MM.1S (cell line): ENCODE measurements at regions not wholly inside any gene's neighbourhood (a gene's known extent, or its start where the extent isn't known, plus 50 kb on each side); places are given as distances from the start of the nearest gene placed in this dataset.
A peak's percentile ranks its signal among the peaks of the same experiment; 100 is the strongest.

Experiments
- DNase-seq: peaks from one replicate; pipeline ENCODE4 v3.0.0-alpha.2; 2015
- H2AFZ ChIP-seq: fragments of 300-600 bp; sonication (generic); 2 replicates; pipeline ENCODE4 v1.6.0; 2016; ENCODE audit warnings: antibody characterized with exemption, low read length
- H3F3A ChIP-seq: fragments of 300-600 bp; sonication (generic); 2 replicates; pipeline ENCODE4 v1.6.1; 2016; ENCODE audit warnings: mild to moderate bottlenecking, antibody characterized with exemption, low read length, moderate library complexity, mixed read lengths; ENCODE audit not compliant: insufficient read depth
- H3K27ac ChIP-seq: fragments of 300-600 bp; sonication (generic); 2 replicates; pipeline ENCODE4 v1.5.1; 2016; ENCODE audit warnings: mild to moderate bottlenecking, low read length
- H3K27me3 ChIP-seq: fragments of 300-600 bp; sonication (generic); replicated peaks from 2 replicates; pipeline ENCODE4 v1.6.0; 2016; ENCODE audit warnings: low read length; ENCODE audit not compliant: insufficient read depth
- H3K36me3 ChIP-seq: fragments of 300-600 bp; sonication (generic); replicated peaks from 2 replicates; pipeline ENCODE4 v1.6.1; 2016; ENCODE audit warnings: mild to moderate bottlenecking, low read length, mixed read lengths; ENCODE audit not compliant: insufficient read depth
- H3K4me1 ChIP-seq: fragments of 300-600 bp; sonication (generic); 2 replicates; pipeline ENCODE4 v1.6.1; 2016; ENCODE audit warnings: low read length, mixed read lengths
- H3K4me2 ChIP-seq: fragments of 300-600 bp; sonication (generic); 2 replicates; pipeline ENCODE4 v1.6.0; 2016; ENCODE audit warnings: low read depth, low read length
- H3K4me3 ChIP-seq: fragments of 300-600 bp; sonication (generic); 2 replicates; pipeline ENCODE4 v1.5.1; 2016; ENCODE audit warnings: low read length, mixed read lengths
- H3K79me2 ChIP-seq: fragments of 300-600 bp; sonication (generic); 2 replicates; pipeline ENCODE4 v1.6.1; 2016; ENCODE audit warnings: mixed run types, low read length, mixed read lengths
- H3K9ac ChIP-seq: fragments of 300-600 bp; sonication (generic); 2 replicates; pipeline ENCODE4 v1.6.1; 2016; ENCODE audit warnings: low read length, mixed read lengths
- H3K9me2 ChIP-seq: fragments of 300-600 bp; sonication (generic); replicated peaks from 2 replicates; pipeline ENCODE4 v1.6.1; 2016; ENCODE audit warnings: mild to moderate bottlenecking, low read length, mixed read lengths; ENCODE audit not compliant: insufficient read depth
- H3K9me3 ChIP-seq: fragments of 300-600 bp; sonication (generic); replicated peaks from 2 replicates; pipeline ENCODE4 v1.6.1; 2016; ENCODE audit warnings: mild to moderate bottlenecking, low read length, mixed read lengths; ENCODE audit not compliant: insufficient read depth
- H4K20me1 ChIP-seq: fragments of 300-600 bp; sonication (generic); 2 replicates; pipeline ENCODE4 v1.6.1; 2016; ENCODE audit warnings: mild to moderate bottlenecking, low read length, moderate library complexity, mixed read lengths; ENCODE audit not compliant: insufficient read depth
- EZH2 ChIP-seq: fragments of 300-600 bp; sonication (generic); optimal IDR thresholded peaks from 2 replicates; pipeline ENCODE3; 2017; ENCODE audit warnings: low read depth, mild to moderate bottlenecking, antibody characterized with exemption, low read length, mixed read lengths
- EZH2phosphoT487 ChIP-seq: fragments of 300-600 bp; sonication (generic); IDR thresholded peaks from 2 replicates; pipeline ENCODE4 v1.6.1; 2018; ENCODE audit warnings: antibody characterized with exemption, low read length
- TF ChIP-seq, protein P1 (sequence below): fragments of 300-600 bp; sonication (generic); IDR thresholded peaks from 2 replicates; pipeline ENCODE4 v1.5.1; 2016; ENCODE audit warnings: antibody characterized with exemption, low read length, mixed read lengths

DNA sequence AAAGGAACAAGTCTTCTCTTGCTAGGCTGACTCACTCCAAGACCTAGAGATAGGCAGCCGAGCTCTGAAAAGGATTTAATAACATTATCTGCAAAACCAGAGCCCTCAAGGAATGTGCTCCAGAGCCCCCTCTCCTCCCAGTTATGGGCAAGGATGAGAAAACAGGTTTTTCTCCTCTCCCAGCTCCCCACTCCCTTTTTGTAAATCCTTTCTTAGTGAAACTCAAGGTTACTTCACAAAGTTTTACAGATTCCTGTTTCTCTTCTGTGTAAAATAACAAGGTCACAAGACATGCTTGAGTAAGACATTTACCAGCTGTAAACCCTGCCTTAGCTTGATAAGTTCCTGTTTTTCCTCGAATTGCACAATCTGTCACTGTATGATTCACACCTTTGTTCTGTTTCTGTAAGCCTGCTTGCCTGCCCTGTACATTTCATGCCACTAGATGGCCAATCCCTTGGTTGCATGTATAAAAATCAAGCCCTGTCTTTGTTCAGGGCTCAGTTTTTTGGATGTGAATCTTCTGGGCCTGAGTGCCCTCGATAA lies 489.4 kb downstream of the KCNA4 start:
- TF ChIP-seq, protein P1, sequence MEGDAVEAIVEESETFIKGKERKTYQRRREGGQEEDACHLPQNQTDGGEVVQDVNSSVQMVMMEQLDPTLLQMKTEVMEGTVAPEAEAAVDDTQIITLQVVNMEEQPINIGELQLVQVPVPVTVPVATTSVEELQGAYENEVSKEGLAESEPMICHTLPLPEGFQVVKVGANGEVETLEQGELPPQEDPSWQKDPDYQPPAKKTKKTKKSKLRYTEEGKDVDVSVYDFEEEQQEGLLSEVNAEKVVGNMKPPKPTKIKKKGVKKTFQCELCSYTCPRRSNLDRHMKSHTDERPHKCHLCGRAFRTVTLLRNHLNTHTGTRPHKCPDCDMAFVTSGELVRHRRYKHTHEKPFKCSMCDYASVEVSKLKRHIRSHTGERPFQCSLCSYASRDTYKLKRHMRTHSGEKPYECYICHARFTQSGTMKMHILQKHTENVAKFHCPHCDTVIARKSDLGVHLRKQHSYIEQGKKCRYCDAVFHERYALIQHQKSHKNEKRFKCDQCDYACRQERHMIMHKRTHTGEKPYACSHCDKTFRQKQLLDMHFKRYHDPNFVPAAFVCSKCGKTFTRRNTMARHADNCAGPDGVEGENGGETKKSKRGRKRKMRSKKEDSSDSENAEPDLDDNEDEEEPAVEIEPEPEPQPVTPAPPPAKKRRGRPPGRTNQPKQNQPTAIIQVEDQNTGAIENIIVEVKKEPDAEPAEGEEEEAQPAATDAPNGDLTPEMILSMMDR, result peak; percentile 64
- TF ChIP-seq EZH2, result no peak
- no peak for TF ChIP-seq EZH2phosphoT487
- H4K20me1 ChIP-seq, result no peaks in the 10 kb centered on the region
- H3K36me3 ChIP-seq, result no peaks in the 10 kb centered on the region
- peak; percentile 45 for DNase-seq
- no peaks in the 10 kb centered on the region for H3K9me3 ChIP-seq
- H3K27me3 ChIP-seq, result no peaks in the 10 kb centered on the region
- H3K4me3 ChIP-seq, result no peak overlapping the region
- no peak overlapping the region for H2AFZ ChIP-seq
- H3K4me2 ChIP-seq, result no peak overlapping the region
- H3K79me2 ChIP-seq, result no peaks in the 10 kb centered on the region
- no peaks in the 10 kb centered on the region for H3K9me2 ChIP-seq
- H3K27ac ChIP-seq, result no peak overlapping the region
- no peak overlapping the region for H3K9ac ChIP-seq
- H3F3A ChIP-seq, result no peaks in the 10 kb centered on the region
- H3K4me1 ChIP-seq, result no peaks in the 10 kb centered on the region

DNA sequence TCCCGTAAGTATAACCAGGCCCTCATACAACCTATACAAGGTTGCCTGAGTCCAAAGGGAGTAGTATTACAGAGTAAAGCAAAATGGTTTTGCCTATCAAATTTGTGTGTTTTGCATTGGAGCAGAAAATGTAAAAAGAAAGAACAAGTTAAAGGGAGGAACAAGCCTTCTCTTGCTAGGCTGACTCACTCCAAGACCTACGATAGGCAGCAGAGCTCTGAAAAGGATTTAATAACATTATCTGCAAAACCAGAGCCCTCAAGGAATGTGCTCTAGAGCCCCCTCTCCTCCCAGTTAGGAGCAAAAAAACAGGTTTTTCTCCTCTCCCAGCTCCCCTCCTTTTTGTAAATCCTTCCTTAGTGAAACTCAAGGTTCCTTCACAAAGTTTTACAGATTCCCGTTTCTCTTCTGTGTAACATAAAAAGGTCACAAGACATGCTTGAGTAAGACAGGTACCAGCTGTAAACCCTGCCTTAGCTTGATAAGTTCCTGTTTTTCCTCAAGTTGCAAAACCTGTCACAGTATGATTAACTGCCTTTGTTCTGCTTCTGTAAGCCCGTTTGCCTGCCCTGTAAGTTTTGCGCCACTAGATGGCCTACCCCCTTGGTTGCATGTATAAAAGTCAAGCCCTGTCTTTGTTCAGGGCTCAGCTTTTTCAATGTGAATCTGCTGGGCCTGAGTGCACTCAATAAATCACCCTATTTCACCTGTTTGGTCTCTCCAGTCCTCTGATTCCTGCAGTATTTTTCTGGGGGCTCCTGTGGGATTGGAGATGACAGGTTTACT lies 498.2 kb downstream of the KCNA4 start:
- peak; percentile 14 for DNase-seq
- no peaks in the 10 kb centered on the region for H3K36me3 ChIP-seq
- no peak overlapping the region for H3K9ac ChIP-seq
- H3K9me3 ChIP-seq, result no peaks in the 10 kb centered on the region
- no peak overlapping the region for H2AFZ ChIP-seq
- no peak overlapping the region for H3K4me3 ChIP-seq
- no peaks in the 10 kb centered on the region for H3K9me2 ChIP-seq
- no peaks in the 10 kb centered on the region for H4K20me1 ChIP-seq
- H3K4me1 ChIP-seq, result no peaks in the 10 kb centered on the region
- no peaks in the 10 kb centered on the region for H3K79me2 ChIP-seq
- no peak overlapping the region for H3K4me2 ChIP-seq
- no peaks in the 10 kb centered on the region for H3F3A ChIP-seq
- H3K27me3 ChIP-seq, result no peaks in the 10 kb centered on the region
- no peak overlapping the region; the same call in 1 of the 2 replicates for H3K27ac ChIP-seq
- TF ChIP-seq EZH2phosphoT487, result no peak
- TF ChIP-seq, protein P1, result peak; percentile 38

DNA sequence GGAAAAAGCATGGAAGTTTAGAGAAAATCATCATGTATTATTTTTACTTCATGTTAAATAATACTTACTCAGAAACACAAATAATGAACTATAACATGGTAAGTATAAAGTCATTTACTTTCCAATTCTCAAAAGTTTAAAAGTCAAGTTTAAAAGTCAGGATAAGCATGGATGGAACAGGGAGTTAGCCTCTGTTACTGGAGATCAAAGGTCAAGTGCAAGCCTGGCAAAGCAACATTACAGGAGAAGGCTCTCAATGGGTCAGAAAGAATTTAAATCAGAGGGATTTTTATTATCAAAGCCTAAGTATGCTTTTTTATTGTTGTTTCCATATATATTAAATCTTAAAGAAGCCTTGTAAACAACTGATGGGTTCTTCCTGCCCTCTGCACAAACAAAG lies 505.4 kb downstream of the KCNA4 start:
- Histone ChIP-seq H3K27me3 (no peaks in the 10 kb centered on the region), H3K4me2 (no peak overlapping the region), H3K79me2 (no peaks in the 10 kb centered on the region), H3K27ac (no peak overlapping the region), H3K4me1 (no peaks in the 10 kb centered on the region), H3K9me3 (no peaks in the 10 kb centered on the region), H3F3A (no peaks in the 10 kb centered on the region), H3K9me2 (no peaks in the 10 kb centered on the region), H3K36me3 (no peaks in the 10 kb centered on the region), H4K20me1 (no peaks in the 10 kb centered on the region), H2AFZ (no peak overlapping the region), H3K4me3 (no peak overlapping the region), H3K9ac (no peak overlapping the region)
- no peak for DNase-seq
- TF ChIP-seq, protein P1, result no peak
- TF ChIP-seq EZH2 (no peak), EZH2phosphoT487 (no peak)
